ENCODE measurements at regions not wholly inside any gene's neighbourhood (a gene's known extent, or its start where the extent isn't known, plus 50 kb on each side); places are given as distances from the start of the nearest gene placed in this dataset.

GRCh38 chr5:13201022-13201421 lies 743.5 kb downstream of the DNAH5 start:
- TF ChIP-seq, protein P1, sequence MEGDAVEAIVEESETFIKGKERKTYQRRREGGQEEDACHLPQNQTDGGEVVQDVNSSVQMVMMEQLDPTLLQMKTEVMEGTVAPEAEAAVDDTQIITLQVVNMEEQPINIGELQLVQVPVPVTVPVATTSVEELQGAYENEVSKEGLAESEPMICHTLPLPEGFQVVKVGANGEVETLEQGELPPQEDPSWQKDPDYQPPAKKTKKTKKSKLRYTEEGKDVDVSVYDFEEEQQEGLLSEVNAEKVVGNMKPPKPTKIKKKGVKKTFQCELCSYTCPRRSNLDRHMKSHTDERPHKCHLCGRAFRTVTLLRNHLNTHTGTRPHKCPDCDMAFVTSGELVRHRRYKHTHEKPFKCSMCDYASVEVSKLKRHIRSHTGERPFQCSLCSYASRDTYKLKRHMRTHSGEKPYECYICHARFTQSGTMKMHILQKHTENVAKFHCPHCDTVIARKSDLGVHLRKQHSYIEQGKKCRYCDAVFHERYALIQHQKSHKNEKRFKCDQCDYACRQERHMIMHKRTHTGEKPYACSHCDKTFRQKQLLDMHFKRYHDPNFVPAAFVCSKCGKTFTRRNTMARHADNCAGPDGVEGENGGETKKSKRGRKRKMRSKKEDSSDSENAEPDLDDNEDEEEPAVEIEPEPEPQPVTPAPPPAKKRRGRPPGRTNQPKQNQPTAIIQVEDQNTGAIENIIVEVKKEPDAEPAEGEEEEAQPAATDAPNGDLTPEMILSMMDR (IDR thresholded peaks at IDR 0.05; ENCODE audit: control extremely low read depth in 1 of 3, insufficient read depth in 1 of 3, low read depth in 1 of 3, low read length in 3 of 3), result no peak
- TF ChIP-seq POLR2AphosphoS5 (IDR thresholded peaks at IDR 0.05; ENCODE audit: low read depth, low read length), result no peak
- no peak for TF ChIP-seq CEBPB (IDR thresholded peaks at IDR 0.05; ENCODE audit: low read depth, low read length)
- TF ChIP-seq HDAC6 (IDR thresholded peaks at IDR 0.05; ENCODE audit: low read depth, low read length), result no peak
- TF ChIP-seq EZH2 (IDR thresholded peaks at IDR 0.05; ENCODE audit: low read depth, low read length, severe bottlenecking), result no peak
- no peak for TF ChIP-seq MAX (IDR thresholded peaks at IDR 0.05)
- TF ChIP-seq TAF1 (IDR thresholded peaks at IDR 0.05; ENCODE audit: low read depth, low read length), result no peak

Measured in H1 (cell line).